Endothelial cell of hepatic sinusoid (primary cell): ENCODE measurements at regions not wholly inside any gene's neighbourhood (a gene's known extent, or its start where the extent isn't known, plus 50 kb on each side); places are given as distances from the start of the nearest gene placed in this dataset.

Experiments used
- in situ Hi-C: cut with HindIII; loops from 2 replicates; pipeline ENCODE4 v1.10.0; 2017; ENCODE audit warnings: low sequenced_read_pairs

GRCh38 chr4:180640193-180640592 is 1603.0 kb upstream of the TENM3 start:
- in situ Hi-C loops: no loop called here

DNA sequence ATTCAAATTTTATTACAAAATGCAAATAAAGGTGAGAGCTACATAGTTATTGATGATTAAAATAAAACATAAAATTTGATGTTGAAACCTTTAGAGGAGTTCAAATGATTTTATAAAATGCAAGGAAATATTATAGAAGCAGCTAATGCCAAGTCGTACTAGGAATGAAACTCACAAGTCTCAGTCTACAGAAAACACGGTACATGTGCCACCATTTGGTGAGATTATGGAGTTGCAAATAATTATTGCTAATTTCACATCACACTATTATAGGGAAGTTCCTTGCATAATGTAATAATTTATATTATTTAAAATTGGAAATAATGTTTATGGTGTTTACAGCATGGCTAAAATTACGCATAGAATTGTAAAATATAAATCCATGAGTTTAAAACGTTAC is 1601.7 kb upstream of the TENM3 start:
- in situ Hi-C loops: no loop called here

DNA sequence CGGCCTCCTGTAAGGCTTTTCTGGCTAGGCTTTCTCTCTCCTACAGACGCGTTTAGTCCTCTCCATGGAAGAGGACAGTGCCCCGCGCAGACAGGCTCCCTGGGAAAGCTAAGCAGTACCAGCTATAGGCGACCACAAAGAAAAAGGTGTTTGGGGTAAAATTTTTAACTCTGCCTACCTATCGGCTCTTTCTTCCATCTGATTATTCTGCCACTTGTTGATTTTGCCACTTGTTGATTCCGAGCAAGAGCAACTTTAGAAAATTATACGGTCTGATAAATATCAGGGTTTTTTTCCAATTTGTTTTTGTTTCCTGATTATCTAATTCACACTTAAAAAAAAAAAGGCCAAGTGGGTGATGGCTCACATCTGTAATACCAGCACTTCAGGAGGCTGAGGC is 1600.5 kb upstream of the TENM3 start:
- in situ Hi-C loops: no loop called here

- in situ Hi-C loops: no loop called here
These were observed 1592.9 kb upstream of the TENM3 start for GRCh38 chr4:180650273-180650672.

DNA sequence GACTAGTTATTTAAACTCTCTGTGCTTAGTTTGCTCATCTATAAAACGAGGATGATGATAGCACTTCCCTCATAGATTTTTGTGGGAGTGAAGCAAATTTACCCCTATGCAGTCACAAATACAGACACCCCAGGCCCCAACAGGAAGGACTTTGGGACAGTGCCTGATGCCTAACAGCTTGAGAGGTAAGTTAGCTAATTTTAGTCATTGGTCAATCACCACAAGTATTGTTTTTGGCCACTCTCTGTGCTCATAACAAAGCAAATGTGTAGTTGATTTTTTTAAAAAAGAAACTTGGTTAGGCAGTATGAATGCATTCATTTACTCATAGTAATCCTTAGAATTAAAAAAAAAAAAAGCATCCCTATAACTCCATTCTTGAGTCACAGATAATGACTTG is 1590.7 kb upstream of the TENM3 start:
- in situ Hi-C loops: no loop called here

- in situ Hi-C loops: no loop called here
These were observed 1587.3 kb upstream of the TENM3 start for GRCh38 chr4:180655886-180656285.

DNA sequence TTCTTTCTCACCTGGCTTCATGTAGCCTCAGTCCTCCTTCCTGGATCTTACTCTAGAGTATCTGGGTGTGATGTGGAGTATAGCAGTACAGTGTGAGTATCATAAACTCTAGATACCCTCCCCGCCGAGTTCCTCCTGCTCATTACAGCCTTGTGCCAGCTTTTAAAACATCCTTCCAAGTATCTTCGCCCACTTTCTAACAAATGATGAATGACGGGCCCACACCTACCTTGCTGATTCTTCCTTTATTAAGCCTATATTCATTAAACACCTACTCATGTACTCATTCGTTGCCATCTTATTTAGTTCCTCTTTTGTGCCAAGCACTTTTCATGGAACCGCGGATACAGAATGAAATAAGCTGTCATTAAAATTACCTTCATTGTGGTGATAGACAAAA is 1585.3 kb upstream of the TENM3 start:
- in situ Hi-C loops: no loop called here

DNA sequence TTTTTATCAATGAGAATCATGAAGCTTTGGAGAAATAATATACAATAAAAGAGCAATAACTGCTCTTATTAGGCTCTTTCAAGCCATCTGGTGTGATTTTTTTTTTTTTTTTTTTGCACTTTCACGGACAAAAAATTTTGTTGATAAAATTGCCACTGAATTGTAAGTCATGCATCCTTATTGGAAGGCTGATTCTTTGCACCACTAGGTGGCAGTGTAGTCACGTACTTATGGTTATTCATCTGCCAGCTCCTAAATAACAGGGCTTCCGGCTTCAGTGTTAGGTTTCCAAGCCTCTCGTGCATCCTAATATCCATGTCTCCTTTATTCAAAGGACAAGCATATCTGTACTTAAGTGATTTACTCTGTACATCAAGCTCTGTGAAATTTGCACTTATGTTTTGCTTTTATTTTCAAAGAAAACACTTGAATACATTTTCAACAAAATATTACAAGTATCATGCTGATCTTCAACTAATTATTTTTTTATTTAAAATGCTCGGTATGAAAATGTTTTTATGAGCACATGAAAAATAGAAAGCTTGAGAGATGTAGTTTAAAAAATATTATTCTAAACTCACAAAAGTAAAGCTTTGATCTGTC is 1578.3 kb upstream of the TENM3 start:
- in situ Hi-C loops: no loop called here

DNA sequence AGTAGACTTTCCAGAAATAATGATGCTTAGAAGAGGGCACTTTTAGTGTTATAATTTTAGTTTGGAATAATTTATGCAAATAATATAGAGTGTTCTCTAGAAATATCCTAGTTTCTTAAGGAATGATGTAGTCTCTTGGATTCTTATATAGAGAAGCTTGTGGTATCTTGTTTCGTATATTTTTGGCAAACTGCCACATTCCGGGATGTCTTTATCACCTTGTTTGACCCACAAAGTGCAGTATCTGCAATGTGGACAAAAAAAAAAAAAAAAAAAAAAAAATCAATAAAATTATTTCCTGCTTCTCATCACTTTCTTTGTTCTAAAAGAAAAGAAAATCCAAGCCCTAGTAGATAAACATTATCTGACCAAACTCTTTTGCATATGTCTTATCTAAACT is 1577.7 kb upstream of the TENM3 start:
- in situ Hi-C loops: no loop called here

DNA sequence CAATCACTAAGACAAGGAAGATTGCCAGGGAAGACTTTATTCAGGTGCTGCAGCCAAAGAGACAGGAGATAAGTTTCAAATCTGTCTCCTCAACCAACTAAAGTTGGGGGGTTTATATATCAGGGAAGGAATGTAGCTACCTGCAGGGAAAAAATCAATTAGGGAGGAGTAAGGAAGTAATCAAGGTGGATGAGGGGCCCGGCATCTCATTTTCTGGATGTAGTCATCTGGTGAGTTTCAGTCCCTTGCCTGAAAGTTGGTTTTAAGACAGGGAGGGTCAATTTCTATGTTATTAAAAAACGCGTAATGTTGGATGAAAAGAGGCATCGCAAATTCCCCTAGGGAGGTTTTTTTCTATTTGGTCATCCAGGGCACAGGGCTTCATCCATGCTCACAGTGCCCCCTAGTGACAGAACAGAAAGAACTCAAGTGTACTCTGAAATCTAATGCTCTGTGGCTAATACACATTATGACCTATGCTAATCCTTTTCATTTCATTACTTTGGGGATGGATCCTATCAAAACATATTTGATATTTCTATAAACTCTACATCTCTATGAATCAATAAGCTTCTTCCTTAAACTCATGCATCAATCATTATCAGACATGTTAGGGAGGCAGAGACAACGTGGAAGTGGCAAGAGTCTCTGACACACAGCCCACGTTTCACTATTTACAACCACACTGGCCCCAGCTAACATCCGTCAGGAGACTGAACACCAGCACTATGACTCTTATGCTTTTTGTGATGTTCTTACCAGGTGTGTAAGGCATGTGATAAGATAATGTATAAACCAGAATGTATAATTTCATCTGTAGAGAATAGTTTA is 1577.0 kb upstream of the TENM3 start:
- in situ Hi-C loops: no loop called here

GRCh38 chr4:180668732-180669131 is 1574.5 kb upstream of the TENM3 start:
- in situ Hi-C loops: no loop called here

DNA sequence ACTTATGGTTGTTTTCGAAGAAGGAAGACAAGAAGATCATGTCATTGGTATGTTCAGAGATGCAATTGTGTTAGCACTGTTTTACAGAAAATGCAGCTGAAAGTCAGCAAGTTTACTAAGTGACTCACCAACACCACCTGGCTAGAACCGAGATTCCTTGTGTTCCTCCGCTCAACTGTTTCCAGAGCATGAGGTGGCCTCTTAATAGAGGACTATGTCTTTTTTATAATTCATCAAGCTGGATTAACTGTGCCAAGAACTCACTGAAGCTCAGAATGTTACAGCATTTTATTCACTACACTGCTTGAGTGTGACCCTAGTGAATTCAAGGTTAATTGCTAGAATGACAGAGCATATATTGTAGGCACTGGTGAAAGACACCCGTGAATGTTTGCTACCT is 1573.5 kb upstream of the TENM3 start:
- in situ Hi-C loops: no loop called here

- in situ Hi-C loops: no loop called here
These were observed 1568.4 kb upstream of the TENM3 start for GRCh38 chr4:180674619-180675358.

- in situ Hi-C loops: no loop called here
These were observed 1567.9 kb upstream of the TENM3 start for GRCh38 chr4:180675359-180675650.

- in situ Hi-C loops: no loop called here
These were observed 1562.9 kb upstream of the TENM3 start for GRCh38 chr4:180680305-180680704.

- in situ Hi-C loops: no loop called here
These were observed 1560.4 kb upstream of the TENM3 start for GRCh38 chr4:180682776-180683175.

- in situ Hi-C loops: no loop called here
These were observed 1560.0 kb upstream of the TENM3 start for GRCh38 chr4:180683186-180683585.

DNA sequence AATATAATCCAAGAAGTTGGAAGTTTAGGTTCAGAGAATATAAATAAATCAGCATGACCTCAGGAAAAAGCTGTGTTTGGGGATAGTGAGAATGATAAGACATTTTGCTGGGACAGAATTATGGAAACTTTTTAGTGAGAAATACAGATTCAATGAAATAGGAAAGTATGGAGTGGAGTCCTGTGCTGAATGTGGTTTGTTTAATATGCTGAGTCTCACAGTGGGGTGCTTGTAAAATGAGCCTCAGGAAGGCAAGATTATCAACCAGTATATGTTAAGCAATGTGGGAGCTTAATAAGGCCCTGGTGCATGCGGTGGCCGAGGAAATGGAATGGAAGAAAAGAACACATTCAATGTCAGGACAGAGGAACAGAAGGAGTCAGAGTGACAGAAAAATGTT is 1554.7 kb upstream of the TENM3 start:
- in situ Hi-C loops: no loop called here

- in situ Hi-C loops: no loop called here
These were observed 1548.3 kb upstream of the TENM3 start for GRCh38 chr4:180694875-180695274.

GRCh38 chr4:180695851-180696250 is 1547.4 kb upstream of the TENM3 start:
- in situ Hi-C loops: no loop called here

DNA sequence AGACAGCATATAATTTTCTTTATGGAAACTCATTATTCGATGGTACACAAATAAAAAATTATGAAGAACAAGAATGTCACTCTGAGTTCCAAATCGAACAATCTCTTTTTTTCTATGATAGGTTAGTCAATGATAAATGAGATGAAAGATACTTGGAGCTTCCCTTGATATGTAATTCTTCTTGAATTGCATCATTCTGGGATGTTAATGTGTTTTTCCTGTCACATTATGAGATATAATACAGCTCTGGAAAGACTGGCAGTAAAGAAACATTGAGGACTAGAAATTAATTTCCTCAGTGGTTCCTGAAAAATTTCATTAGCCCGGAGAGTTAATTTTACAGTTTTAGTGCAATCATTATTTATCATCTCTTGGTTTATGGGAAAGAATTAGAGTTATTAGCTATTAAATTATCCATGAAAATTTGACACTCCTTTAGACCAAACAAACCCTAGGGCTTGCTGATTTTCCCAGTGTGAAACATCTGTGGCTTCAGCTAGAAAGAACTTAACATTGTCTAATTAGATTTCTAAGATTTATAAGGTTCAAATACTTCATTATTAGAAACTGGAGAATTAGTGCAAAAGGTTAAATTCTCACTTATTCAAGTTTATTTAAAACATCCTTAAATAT is 1546.6 kb upstream of the TENM3 start:
- in situ Hi-C loops: no loop called here
